HTR-8/SVneo (cell line): ENCODE measurements at regions not wholly inside any gene's neighbourhood (a gene's known extent, or its start where the extent isn't known, plus 50 kb on each side); places are given as distances from the start of the nearest gene placed in this dataset.
"Not testable (repeated sequence)": the region's sequence is repeated elsewhere in the genome, so short reads cannot be mapped to it uniquely, and the experiment has no call there.

Source experiments
- DNase-seq: peaks from one replicate; pipeline ENCODE4 v3.0.0; 2011; ENCODE audit warnings: low spot score, mixed read lengths; ENCODE audit not compliant: insufficient read length
- FAIRE-seq: peaks from 2 replicates; lab custom pipeline; 2011; peaks lifted over from hg19 to GRCh38; lab: Jason Lieb, UNC

GRCh38 chr21:17219050-17219449 lies 293.8 kb upstream of the CXADR start:
- DNase-seq, FAIRE-seq: not testable (repeated sequence)

GRCh38 chr21:17231124-17231523 lies 281.7 kb upstream of the CXADR start:
- no peak for DNase-seq
- FAIRE-seq: no peak

- DNase-seq (no peak), FAIRE-seq (no peak)
Measured at GRCh38 chr21:17231771-17232170, 281.1 kb upstream of the CXADR start.

- DNase-seq (no peak), FAIRE-seq (no peak)
Measured at GRCh38 chr21:17238468-17238867, 274.4 kb upstream of the CXADR start.

GRCh38 chr21:17250778-17251241 lies 262.0 kb upstream of the CXADR start:
- DNase-seq: no peak
- FAIRE-seq: no peak

- no peak for FAIRE-seq
Measured at GRCh38 chr21:17257784-17258183, 255.1 kb upstream of the CXADR start.

GRCh38 chr21:17264182-17264581 lies 248.7 kb upstream of the CXADR start:
- no peak for FAIRE-seq
- no peak for DNase-seq

More at GRCh38 chr21:17257784-17258183, 255.1 kb upstream of the CXADR start:
- DNase-seq: no peak

- DNase-seq (no peak), FAIRE-seq (no peak)
Measured at GRCh38 chr21:17269760-17270159, 243.1 kb upstream of the CXADR start.

GRCh38 chr21:17270229-17270628 lies 242.6 kb upstream of the CXADR start:
- DNase-seq: peak; percentile 41
- no peak for FAIRE-seq

GRCh38 chr21:17279663-17280062 lies 233.2 kb upstream of the CXADR start:
- FAIRE-seq (no peak), DNase-seq (no peak)

- not testable (repeated sequence) for DNase-seq
Measured at GRCh38 chr21:17293016-17293562, 219.8 kb upstream of the CXADR start.

GRCh38 chr21:17295997-17296396 lies 216.8 kb upstream of the CXADR start:
- DNase-seq (no peak), FAIRE-seq (no peak)

More at GRCh38 chr21:17293016-17293562, 219.8 kb upstream of the CXADR start:
- FAIRE-seq: not testable (repeated sequence)

GRCh38 chr21:17299576-17299975 lies 213.3 kb upstream of the CXADR start:
- not testable (repeated sequence) for FAIRE-seq, DNase-seq

GRCh38 chr21:17327715-17328114 lies 185.1 kb upstream of the CXADR start:
- DNase-seq, FAIRE-seq: not testable (repeated sequence)

- FAIRE-seq: no peak
Measured at GRCh38 chr21:17334484-17334883, 178.4 kb upstream of the CXADR start.

GRCh38 chr21:17340081-17340480 lies 172.8 kb upstream of the CXADR start:
- DNase-seq (no peak), FAIRE-seq (no peak)

More at GRCh38 chr21:17334484-17334883, 178.4 kb upstream of the CXADR start:
- DNase-seq: no peak

GRCh38 chr21:17343055-17343454 lies 169.8 kb upstream of the CXADR start:
- DNase-seq: no peak
- no peak for FAIRE-seq

GRCh38 chr21:17348357-17348756 lies 164.5 kb upstream of the CXADR start:
- DNase-seq (no peak), FAIRE-seq (no peak)

GRCh38 chr21:17348849-17349248 lies 164.0 kb upstream of the CXADR start:
- no peak for DNase-seq
- no peak for FAIRE-seq

GRCh38 chr21:17351766-17352165 lies 161.1 kb upstream of the CXADR start:
- no peak for DNase-seq
- FAIRE-seq: no peak

GRCh38 chr21:17352996-17353655 lies 159.7 kb upstream of the CXADR start:
- FAIRE-seq (no peak), DNase-seq (no peak)

- DNase-seq (no peak), FAIRE-seq (no peak)
Measured at GRCh38 chr21:17359781-17360180, 153.1 kb upstream of the CXADR start.
